ENCODE measurements at regions not wholly inside any gene's neighbourhood (a gene's known extent, or its start where the extent isn't known, plus 50 kb on each side); places are given as distances from the start of the nearest gene placed in this dataset.

DNA sequence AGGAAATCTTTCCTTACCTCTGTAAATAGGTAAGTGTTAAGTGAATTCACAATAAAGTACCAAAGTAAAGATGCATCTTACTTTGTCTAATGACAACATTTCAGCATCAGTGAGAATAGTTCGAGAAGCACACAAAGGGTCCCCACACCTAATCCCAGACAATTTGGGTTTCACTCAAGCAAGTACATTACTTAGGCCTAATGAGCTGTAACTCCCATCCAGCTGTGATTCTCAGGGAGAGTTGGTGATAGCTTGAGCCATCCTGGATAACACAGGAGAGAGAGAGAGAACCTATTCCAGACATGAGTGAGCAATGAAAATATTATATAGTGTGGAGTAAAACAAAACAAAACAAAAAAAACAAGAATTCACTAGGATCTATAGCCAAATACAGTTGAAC lies 149.1 kb upstream of the NRG3 start:
- TF ChIP-seq, protein P1, sequence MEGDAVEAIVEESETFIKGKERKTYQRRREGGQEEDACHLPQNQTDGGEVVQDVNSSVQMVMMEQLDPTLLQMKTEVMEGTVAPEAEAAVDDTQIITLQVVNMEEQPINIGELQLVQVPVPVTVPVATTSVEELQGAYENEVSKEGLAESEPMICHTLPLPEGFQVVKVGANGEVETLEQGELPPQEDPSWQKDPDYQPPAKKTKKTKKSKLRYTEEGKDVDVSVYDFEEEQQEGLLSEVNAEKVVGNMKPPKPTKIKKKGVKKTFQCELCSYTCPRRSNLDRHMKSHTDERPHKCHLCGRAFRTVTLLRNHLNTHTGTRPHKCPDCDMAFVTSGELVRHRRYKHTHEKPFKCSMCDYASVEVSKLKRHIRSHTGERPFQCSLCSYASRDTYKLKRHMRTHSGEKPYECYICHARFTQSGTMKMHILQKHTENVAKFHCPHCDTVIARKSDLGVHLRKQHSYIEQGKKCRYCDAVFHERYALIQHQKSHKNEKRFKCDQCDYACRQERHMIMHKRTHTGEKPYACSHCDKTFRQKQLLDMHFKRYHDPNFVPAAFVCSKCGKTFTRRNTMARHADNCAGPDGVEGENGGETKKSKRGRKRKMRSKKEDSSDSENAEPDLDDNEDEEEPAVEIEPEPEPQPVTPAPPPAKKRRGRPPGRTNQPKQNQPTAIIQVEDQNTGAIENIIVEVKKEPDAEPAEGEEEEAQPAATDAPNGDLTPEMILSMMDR (IDR thresholded peaks at IDR 0.05): no peak
- TF ChIP-seq POLR2A (IDR thresholded peaks at IDR 0.05) (no peak), EP300 (IDR thresholded peaks at IDR 0.05) (no peak)
